DND-41 (cell line): ENCODE measurements at regions not wholly inside any gene's neighbourhood (a gene's known extent, or its start where the extent isn't known, plus 50 kb on each side); places are given as distances from the start of the nearest gene placed in this dataset.

Experiments
- ATAC-seq: fragments of 200-7000 bp; cut with Tn5 transposase; 3 replicates; pipeline ENCODE4 v1.9.1; 2021; ENCODE audit warnings: low read depth; ENCODE audit not compliant: insufficient read depth
- DNase-seq: peaks from one replicate; pipeline ENCODE4 v3.0.0-alpha.2; 2020
- H2AFZ ChIP-seq: 2 replicates; pipeline ENCODE4 v1.6.0; 2012; ENCODE audit warnings: low read depth, low read length
- H3K27ac ChIP-seq: 2 replicates; pipeline ENCODE4 v1.5.1; 2012; ENCODE audit warnings: low read length, inconsistent platforms
- H3K27me3 ChIP-seq: fragments of 200-600 bp; sonication (generic); 2 replicates; pipeline ENCODE4 v1.6.0; 2012; ENCODE audit warnings: low read length, mild to moderate bottlenecking, inconsistent platforms; ENCODE audit not compliant: insufficient read depth, poor library complexity
- H3K36me3 ChIP-seq: 2 replicates; pipeline ENCODE4 v1.5.1; 2012; ENCODE audit warnings: low read length, inconsistent platforms; ENCODE audit not compliant: insufficient read depth
- H3K4me1 ChIP-seq: 2 replicates; pipeline ENCODE4 v1.5.1; 2012; ENCODE audit warnings: mild to moderate bottlenecking, low read length; ENCODE audit not compliant: insufficient read depth
- H3K4me2 ChIP-seq: 2 replicates; pipeline ENCODE4 v1.6.0; 2012; ENCODE audit warnings: mild to moderate bottlenecking, moderate library complexity, low read length, inconsistent platforms; ENCODE audit not compliant: insufficient read depth
- H3K4me3 ChIP-seq, 2 experiments: fragments of 200-600 bp in 1 of 2; shearing (Covaris generic) in 1 of 2; 2 replicates each; pipeline ENCODE4 v1.5.1; 2012 to 2016; ENCODE audit warnings: inconsistent platforms in 2 of 2, low read length in 2 of 2, mild to moderate bottlenecking in 2 of 2, low read depth in 1 of 2, moderate library complexity in 1 of 2
- H3K79me2 ChIP-seq: 2 replicates; pipeline ENCODE4 v1.6.0; 2012; ENCODE audit warnings: low read length, inconsistent platforms; ENCODE audit not compliant: insufficient read depth
- H3K9ac ChIP-seq: 2 replicates; pipeline ENCODE4 v1.6.0; 2012; ENCODE audit warnings: low read depth, mild to moderate bottlenecking, inconsistent platforms, low read length, moderate library complexity
- H3K9me3 ChIP-seq: 2 replicates; pipeline ENCODE4 v1.5.1; 2012; ENCODE audit warnings: low read length, moderate library complexity, mild to moderate bottlenecking, inconsistent platforms; ENCODE audit not compliant: insufficient read depth, severe bottlenecking
- H4K20me1 ChIP-seq: 2 replicates; pipeline ENCODE4 v1.6.0; 2012; ENCODE audit warnings: low read length; ENCODE audit not compliant: insufficient read depth
- CTCF ChIP-seq: IDR thresholded peaks from 2 replicates; pipeline ENCODE4 v1.5.1; 2012; ENCODE audit warnings: borderline replicate concordance, low read length, moderate library complexity, mild to moderate bottlenecking; ENCODE audit not compliant: poor library complexity, severe bottlenecking; ENCODE audit errors: extremely low read depth
- EZH2 ChIP-seq: IDR thresholded peaks from 3 replicates; pipeline ENCODE4 v1.6.1; 2012; ENCODE audit warnings: borderline replicate concordance, low read depth, mild to moderate bottlenecking, moderate library complexity, low read length, inconsistent platforms; ENCODE audit not compliant: severe bottlenecking

- H3K4me1 ChIP-seq = no peaks in the 10 kb centered on the region
- no peak overlapping the region for H3K4me3 ChIP-seq
- TF ChIP-seq EZH2 (no peak), CTCF (no peak)
- H3K27ac ChIP-seq = no peak overlapping the region
- H3K9ac ChIP-seq = no peak overlapping the region
- H3K9me3 ChIP-seq = no peaks in the 10 kb centered on the region
- H3K4me2 ChIP-seq = no peak overlapping the region
- ATAC-seq (no peak), DNase-seq (no peak)
- H4K20me1 ChIP-seq = no peaks in the 10 kb centered on the region
- H3K79me2 ChIP-seq = no peaks in the 10 kb centered on the region
- H3K27me3 ChIP-seq = no peaks in the 10 kb centered on the region
- H3K36me3 ChIP-seq = no peaks in the 10 kb centered on the region
- H2AFZ ChIP-seq = no peak overlapping the region
Observed at GRCh38 chr4:149961876-149962597, 116.2 kb upstream of the DCLK2 start.

GRCh38 chr4:149964001-149964796 is 114.0 kb upstream of the DCLK2 start:
- H2AFZ ChIP-seq = no peak overlapping the region
- TF ChIP-seq EZH2 (no peak), CTCF (no peak)
- H4K20me1 ChIP-seq = no peaks in the 10 kb centered on the region
- H3K27ac ChIP-seq = no peak overlapping the region
- no peaks in the 10 kb centered on the region for H3K27me3 ChIP-seq
- H3K4me1 ChIP-seq = no peaks in the 10 kb centered on the region
- DNase-seq (no peak), ATAC-seq (no peak)
- no peaks in the 10 kb centered on the region for H3K36me3 ChIP-seq
- no peak overlapping the region for H3K4me2 ChIP-seq
- no peaks in the 10 kb centered on the region for H3K9me3 ChIP-seq
- H3K4me3 ChIP-seq = no peak overlapping the region
- no peaks in the 10 kb centered on the region for H3K79me2 ChIP-seq
- no peak overlapping the region for H3K9ac ChIP-seq

- Histone ChIP-seq H3K9ac (no peak overlapping the region), H3K4me3 (no peak overlapping the region), H3K27ac (no peak overlapping the region), H4K20me1 (no peaks in the 10 kb centered on the region), H3K4me2 (no peak overlapping the region), H3K36me3 (no peaks in the 10 kb centered on the region), H3K27me3 (no peaks in the 10 kb centered on the region), H3K9me3 (no peaks in the 10 kb centered on the region), H3K79me2 (no peaks in the 10 kb centered on the region), H3K4me1 (no peaks in the 10 kb centered on the region), H2AFZ (no peak overlapping the region)
- ATAC-seq (no peak), DNase-seq (no peak)
- no peak for TF ChIP-seq CTCF
- TF ChIP-seq EZH2 = no peak
Observed at GRCh38 chr4:149965206-149965605, 113.0 kb upstream of the DCLK2 start.
